ENCODE measurements at regions not wholly inside any gene's neighbourhood (a gene's known extent, or its start where the extent isn't known, plus 50 kb on each side); places are given as distances from the start of the nearest gene placed in this dataset.

GRCh38 chr2:217049956-217050355 is 190.1 kb upstream of the TNP1 start:
- no peak overlapping the region for H3K4me3 Mint-ChIP-seq
- no peaks in the 10 kb centered on the region for H3K36me3 Mint-ChIP-seq (ENCODE audit: low read depth)
- ChIA-PET POLR2A (no interaction called here), CTCF (interaction anchor here (0.8 kb wide), 1 partner anchor 8 kb away, joined by 3 read pairs; no protein-coding TSS in a partner anchor)
- H3K27me3 Mint-ChIP-seq, result peaks cover 15% of the 10 kb centered on the region
- H3K4me1 Mint-ChIP-seq, result no peaks in the 10 kb centered on the region
- DNase-seq (no peak), ATAC-seq (ENCODE audit: low read depth) (no peak)
- H3K9me3 Mint-ChIP-seq, result no peaks in the 10 kb centered on the region
- no peak overlapping the region for H3K27ac Mint-ChIP-seq
- intact Hi-C loops (cut with micrococcal nuclease), result no loop called here
- no peak for TF ChIP-seq CTCF (IDR thresholded peaks at IDR 0.05)

- peaks cover 15% of the 10 kb centered on the region for H3K27me3 Mint-ChIP-seq
- H3K36me3 Mint-ChIP-seq (ENCODE audit: low read depth), result no peaks in the 10 kb centered on the region
- POLR2A ChIA-PET, result no interaction called here
- intact Hi-C loops (cut with micrococcal nuclease), result no loop called here
- CTCF ChIA-PET, result interaction anchor here (0.8 kb wide), 1 partner anchor 8 kb away, joined by 3 read pairs; no protein-coding TSS in a partner anchor
- H3K4me3 Mint-ChIP-seq, result no peak overlapping the region
- DNase-seq (no peak), ATAC-seq (ENCODE audit: low read depth) (no peak)
- no peak for TF ChIP-seq CTCF (IDR thresholded peaks at IDR 0.05)
- H3K27ac Mint-ChIP-seq, result no peak overlapping the region
- H3K9me3 Mint-ChIP-seq, result no peaks in the 10 kb centered on the region
- H3K4me1 Mint-ChIP-seq, result no peaks in the 10 kb centered on the region
Measured at GRCh38 chr2:217049422-217049821, 189.6 kb upstream of the TNP1 start.

GRCh38 chr2:217048730-217049129 is 188.9 kb upstream of the TNP1 start:
- H3K27ac Mint-ChIP-seq, result no peak overlapping the region
- ChIA-PET POLR2A (no interaction called here), CTCF (no interaction called here)
- no peaks in the 10 kb centered on the region for H3K36me3 Mint-ChIP-seq (ENCODE audit: low read depth)
- peaks cover 15% of the 10 kb centered on the region for H3K27me3 Mint-ChIP-seq
- no peak for TF ChIP-seq CTCF (IDR thresholded peaks at IDR 0.05)
- no peak for ATAC-seq (ENCODE audit: low read depth)
- no peaks in the 10 kb centered on the region for H3K9me3 Mint-ChIP-seq
- H3K4me3 Mint-ChIP-seq, result no peak overlapping the region
- no peaks in the 10 kb centered on the region for H3K4me1 Mint-ChIP-seq
- intact Hi-C loops (cut with micrococcal nuclease), result no loop called here
- DNase-seq, result no peak

GRCh38 chr2:217047631-217048030 is 187.8 kb upstream of the TNP1 start:
- no peak for ATAC-seq (ENCODE audit: low read depth)
- H3K9me3 Mint-ChIP-seq, result no peaks in the 10 kb centered on the region
- no peak for DNase-seq
- no peak overlapping the region for H3K4me3 Mint-ChIP-seq
- peaks cover 15% of the 10 kb centered on the region for H3K27me3 Mint-ChIP-seq
- H3K4me1 Mint-ChIP-seq, result no peaks in the 10 kb centered on the region
- no peak overlapping the region for H3K27ac Mint-ChIP-seq
- intact Hi-C loops (cut with micrococcal nuclease), result no loop called here
- no peaks in the 10 kb centered on the region for H3K36me3 Mint-ChIP-seq (ENCODE audit: low read depth)
- ChIA-PET CTCF (no interaction called here), POLR2A (no interaction called here)
- TF ChIP-seq CTCF (IDR thresholded peaks at IDR 0.05), result no peak

GRCh38 chr2:217047209-217047608 is 187.3 kb upstream of the TNP1 start:
- Mint-ChIP-seq H3K4me1 (no peaks in the 10 kb centered on the region), H3K36me3 (ENCODE audit: low read depth) (no peaks in the 10 kb centered on the region), H3K27ac (no peak overlapping the region), H3K9me3 (peaks cover 2% of the 10 kb centered on the region), H3K4me3 (no peak overlapping the region), H3K27me3 (peaks cover 16% of the 10 kb centered on the region)
- POLR2A ChIA-PET, result no interaction called here
- no peak for TF ChIP-seq CTCF (IDR thresholded peaks at IDR 0.05)
- DNase-seq (no peak), ATAC-seq (ENCODE audit: low read depth) (no peak)
- CTCF ChIA-PET, result no interaction called here
- intact Hi-C loops (cut with micrococcal nuclease), result no loop called here

Measured in activated B cell treated with CpG ODN at 0.5 μM for 24 hours (primary cell).